Ectodermal cell (in vitro differentiated cells): ENCODE measurements at regions not wholly inside any gene's neighbourhood (a gene's known extent, or its start where the extent isn't known, plus 50 kb on each side); places are given as distances from the start of the nearest gene placed in this dataset.

Source experiments
- H3K27ac ChIP-seq: 2 replicates; pipeline ENCODE4 v1.7.0; 2013; ENCODE audit warnings: mild to moderate bottlenecking, low read depth, low read length; ENCODE audit not compliant: insufficient read depth, poor library complexity, severe bottlenecking
- H3K27me3 ChIP-seq: 2 replicates; pipeline ENCODE4 v1.7.0; 2013; ENCODE audit warnings: mild to moderate bottlenecking, low read length; ENCODE audit not compliant: insufficient read depth, control insufficient read depth, poor library complexity, severe bottlenecking
- H3K36me3 ChIP-seq: one replicate; pipeline ENCODE4 v1.7.0; 2013; ENCODE audit warnings: low read length; ENCODE audit not compliant: control insufficient read depth, insufficient read depth
- H3K4me1 ChIP-seq: one replicate; pipeline ENCODE4 v1.7.0; 2013; ENCODE audit warnings: low read length; ENCODE audit not compliant: control insufficient read depth, insufficient read depth
- H3K4me3 ChIP-seq: 2 replicates; pipeline ENCODE4 v1.7.0; 2013; ENCODE audit warnings: low read depth, low read length, control low read depth; ENCODE audit not compliant: insufficient read depth
- H3K9me3 ChIP-seq: 2 replicates; pipeline ENCODE4 v1.7.0; 2013; ENCODE audit warnings: mild to moderate bottlenecking, low read length, moderate library complexity; ENCODE audit not compliant: control insufficient read depth
- WGBS, 2 experiments: methylation state at CpG; one replicate each; pipeline ENCODE4 v1.1.7; 2013; ENCODE audit warnings: missing lambda C conversion rate in 2 of 2; 5-methylcytosine and 5-hydroxymethylcytosine counted together

- Histone ChIP-seq H3K4me1 (no peaks in the 10 kb centered on the region), H3K4me3 (no peak overlapping the region), H3K27ac (no peak overlapping the region), H3K9me3 (no peaks in the 10 kb centered on the region), H3K27me3 (no peaks in the 10 kb centered on the region), H3K36me3 (no peaks in the 10 kb centered on the region)
- WGBS, 2 experiments = 94 to 100% methylated on average over 1 to 2 of the region's 2 CpGs
These were observed 685.2 kb downstream of the REEP3 start for GRCh38 chr10:64206409-64206808.

- Histone ChIP-seq H3K27ac (no peak overlapping the region), H3K4me3 (no peak overlapping the region), H3K9me3 (no peaks in the 10 kb centered on the region), H3K36me3 (no peaks in the 10 kb centered on the region), H3K4me1 (no peaks in the 10 kb centered on the region), H3K27me3 (no peaks in the 10 kb centered on the region)
- WGBS, 2 experiments = 86 to 91% methylated on average over 3 of the region's 3 CpGs
These were observed 688.4 kb downstream of the REEP3 start for GRCh38 chr10:64209561-64209960.

GRCh38 chr10:64210211-64210610 is 689.0 kb downstream of the REEP3 start:
- no peak overlapping the region for H3K27ac ChIP-seq
- H3K4me1 ChIP-seq = no peaks in the 10 kb centered on the region
- H3K4me3 ChIP-seq = no peak overlapping the region
- no peaks in the 10 kb centered on the region for H3K9me3 ChIP-seq
- WGBS, 2 experiments = 83 to 93% methylated on average over 2 of the region's 2 CpGs
- H3K36me3 ChIP-seq = no peaks in the 10 kb centered on the region
- H3K27me3 ChIP-seq = no peaks in the 10 kb centered on the region

GRCh38 chr10:64211466-64211865 is 690.3 kb downstream of the REEP3 start:
- WGBS, 2 experiments = 91 to 92% methylated on average over 3 of the region's 3 CpGs
- no peaks in the 10 kb centered on the region for H3K4me1 ChIP-seq
- H3K4me3 ChIP-seq = no peak overlapping the region
- H3K27ac ChIP-seq = no peak overlapping the region
- H3K27me3 ChIP-seq = no peaks in the 10 kb centered on the region
- H3K9me3 ChIP-seq = no peaks in the 10 kb centered on the region
- H3K36me3 ChIP-seq = no peaks in the 10 kb centered on the region

GRCh38 chr10:64215088-64215487 is 693.9 kb downstream of the REEP3 start:
- no peaks in the 10 kb centered on the region for H3K27me3 ChIP-seq
- WGBS, 2 experiments = 68 to 93% methylated on average over 1 of the region's 1 CpG
- H3K36me3 ChIP-seq = no peaks in the 10 kb centered on the region
- H3K4me3 ChIP-seq = no peak overlapping the region
- H3K9me3 ChIP-seq = no peaks in the 10 kb centered on the region
- H3K27ac ChIP-seq = no peak overlapping the region
- no peaks in the 10 kb centered on the region for H3K4me1 ChIP-seq

- WGBS, 2 experiments = 94% methylated on average over 6 of the region's 6 CpGs
- Histone ChIP-seq H3K27ac (no peak overlapping the region), H3K9me3 (no peaks in the 10 kb centered on the region), H3K4me1 (no peaks in the 10 kb centered on the region), H3K27me3 (no peaks in the 10 kb centered on the region), H3K36me3 (no peaks in the 10 kb centered on the region), H3K4me3 (no peak overlapping the region)
These were observed 698.2 kb downstream of the REEP3 start for GRCh38 chr10:64219271-64220025.

GRCh38 chr10:64234489-64234888 is 713.3 kb downstream of the REEP3 start:
- no peaks in the 10 kb centered on the region for H3K9me3 ChIP-seq
- H3K27me3 ChIP-seq = no peaks in the 10 kb centered on the region
- H3K36me3 ChIP-seq = no peaks in the 10 kb centered on the region
- H3K27ac ChIP-seq = no peak overlapping the region
- no peak overlapping the region for H3K4me3 ChIP-seq
- H3K4me1 ChIP-seq = no peaks in the 10 kb centered on the region

- Histone ChIP-seq H3K27ac (no peak overlapping the region), H3K9me3 (no peaks in the 10 kb centered on the region), H3K4me3 (no peak overlapping the region), H3K4me1 (no peaks in the 10 kb centered on the region), H3K27me3 (no peaks in the 10 kb centered on the region), H3K36me3 (no peaks in the 10 kb centered on the region)
- whole genome bisulfite sequencing, 2 experiments = 92 to 100% methylated on average over 1 of the region's 1 CpG
These were observed 736.5 kb downstream of the REEP3 start for GRCh38 chr10:64257704-64258103.

- H3K36me3 ChIP-seq = no peaks in the 10 kb centered on the region
- H3K4me3 ChIP-seq = no peak overlapping the region
- no peaks in the 10 kb centered on the region for H3K9me3 ChIP-seq
- H3K27me3 ChIP-seq = no peaks in the 10 kb centered on the region
- no peak overlapping the region for H3K27ac ChIP-seq
- no peaks in the 10 kb centered on the region for H3K4me1 ChIP-seq
These were observed 739.9 kb downstream of the REEP3 start for GRCh38 chr10:64261092-64261491.

GRCh38 chr10:64261676-64262075 is 740.5 kb downstream of the REEP3 start:
- no peaks in the 10 kb centered on the region for H3K9me3 ChIP-seq
- WGBS, 2 experiments = 93 to 97% methylated on average over 1 of the region's 1 CpG

GRCh38 chr10:64265961-64266360 is 744.8 kb downstream of the REEP3 start:
- H3K36me3 ChIP-seq = no peaks in the 10 kb centered on the region
- H3K4me1 ChIP-seq = no peaks in the 10 kb centered on the region
- 94 to 100% methylated on average over 1 of the region's 1 CpG for WGBS, 2 experiments
- H3K27me3 ChIP-seq = no peaks in the 10 kb centered on the region
- H3K27ac ChIP-seq = no peak overlapping the region
- H3K9me3 ChIP-seq = no peaks in the 10 kb centered on the region
- H3K4me3 ChIP-seq = no peak overlapping the region

More at GRCh38 chr10:64261676-64262075, 740.5 kb downstream of the REEP3 start:
- Histone ChIP-seq H3K27ac (no peak overlapping the region), H3K36me3 (no peaks in the 10 kb centered on the region), H3K4me3 (no peak overlapping the region), H3K4me1 (no peaks in the 10 kb centered on the region), H3K27me3 (no peaks in the 10 kb centered on the region)
